Prostate gland (tissue), 2 donors: ENCODE measurements at regions not wholly inside any gene's neighbourhood (a gene's known extent, or its start where the extent isn't known, plus 50 kb on each side); places are given as distances from the start of the nearest gene placed in this dataset.

ENCODE experiments used
- CTCF ChIP-seq, 4 experiments: fragments of 200-600 bp in 2 of 4; fragments of 450-650 bp in 2 of 4; sonication (generic) in 2 of 4; IDR thresholded peaks; 1 replicate in 3 of 4; 2 replicates in 1 of 4; pipeline ENCODE4 v1.5.1; 2016 to 2019; ENCODE audit warnings: antibody characterized with exemption in 4 of 4, mild to moderate bottlenecking in 2 of 4, moderate library complexity in 2 of 4
- POLR2A ChIP-seq: fragments of 450-650 bp; IDR thresholded peaks from one replicate; pipeline ENCODE4 v1.6.1; 2016; ENCODE audit warnings: antibody characterized with exemption, mild to moderate bottlenecking
- POLR2AphosphoS5 ChIP-seq: sonication (generic); formaldehyde crosslinking; IDR thresholded peaks from one replicate; pipeline ENCODE4 v1.6.1; 2017; ENCODE audit warnings: antibody characterized with exemption

GRCh38 chr1:87712261-87713010, 383.8 kb downstream of the LMO4 start:
- TF ChIP-seq POLR2A (no peak), CTCF (IDR thresholded peaks at IDR 0.05) (no peak), POLR2AphosphoS5 (no peak)
